Smooth muscle cell (in vitro differentiated cells): ENCODE measurements at regions not wholly inside any gene's neighbourhood (a gene's known extent, or its start where the extent isn't known, plus 50 kb on each side); places are given as distances from the start of the nearest gene placed in this dataset.

ENCODE experiments used
- DNase-seq: peaks from one replicate; lab custom pipeline; 2025; ENCODE audit not compliant: unreplicated experiment; lab: John Stamatoyannopoulos, UW
- H2AFZ ChIP-seq: fragments of 200-600 bp; sonication (generic); 2 replicates; pipeline ENCODE4 v1.6.0; 2016; ENCODE audit warnings: antibody characterized with exemption, low read depth, mild to moderate bottlenecking
- H3F3A ChIP-seq: fragments of 200-600 bp; sonication (generic); 2 replicates; pipeline ENCODE4 v1.6.0; 2017; ENCODE audit warnings: antibody characterized with exemption, low read depth
- H3K27ac ChIP-seq: fragments of 200-600 bp; sonication (generic); 2 replicates; pipeline ENCODE4 v1.5.1; 2016; ENCODE audit warnings: low read depth, mild to moderate bottlenecking
- H3K27me3 ChIP-seq: fragments of 200-600 bp; sonication (generic); 2 replicates; pipeline ENCODE4 v1.6.1; 2016; ENCODE audit warnings: low read depth, mild to moderate bottlenecking
- H3K36me3 ChIP-seq: fragments of 200-600 bp; sonication (generic); 2 replicates; pipeline ENCODE4 v1.5.1; 2016; ENCODE audit warnings: low read depth
- H3K4me1 ChIP-seq: fragments of 200-600 bp; sonication (generic); 2 replicates; pipeline ENCODE4 v1.5.1; 2016; ENCODE audit warnings: low read depth
- H3K4me2 ChIP-seq: fragments of 200-600 bp; sonication (generic); 2 replicates; pipeline ENCODE4 v1.6.0; 2016; ENCODE audit warnings: mild to moderate bottlenecking
- H3K4me3 ChIP-seq: fragments of 200-600 bp; sonication (generic); 2 replicates; pipeline ENCODE4 v1.5.1; 2016; ENCODE audit warnings: mild to moderate bottlenecking
- H3K79me2 ChIP-seq: fragments of 200-600 bp; sonication (generic); 2 replicates; pipeline ENCODE4 v1.6.0; 2016; ENCODE audit warnings: low read depth, mild to moderate bottlenecking
- H3K9ac ChIP-seq: fragments of 200-600 bp; sonication (generic); 2 replicates; pipeline ENCODE4 v1.6.0; 2016; ENCODE audit warnings: low read depth
- H3K9me3 ChIP-seq: fragments of 200-600 bp; sonication (generic); replicated peaks from 2 replicates; pipeline ENCODE4 v1.5.1; 2016; ENCODE audit warnings: low read depth
- H4K20me1 ChIP-seq: fragments of 200-600 bp; sonication (generic); 2 replicates; pipeline ENCODE4 v1.6.0; 2016; ENCODE audit warnings: low read depth
- WGBS: methylation state at CpG from one replicate; pipeline ENCODE4 v1.1.7; 2016; ENCODE audit warnings: low lambda C conversion rate; 5-methylcytosine and 5-hydroxymethylcytosine counted together
- TF ChIP-seq, protein P1 (sequence below): fragments of 200-600 bp; sonication (generic); IDR thresholded peaks from 2 replicates; pipeline ENCODE4 v1.5.1; 2017; ENCODE audit warnings: borderline replicate concordance, mild to moderate bottlenecking, antibody characterized with exemption; ENCODE audit not compliant: insufficient read depth, poor library complexity, severe bottlenecking

GRCh38 chr14:100399052-100399849 lies 76.1 kb downstream of the SLC25A47 start:
- H3F3A ChIP-seq, result no peaks in the 10 kb centered on the region

GRCh38 chr14:100400115-100400514 lies 77.0 kb downstream of the SLC25A47 start:
- H3K9ac ChIP-seq, result no peak overlapping the region
- H3K79me2 ChIP-seq, result peaks cover 16% of the 10 kb centered on the region
- H3K27ac ChIP-seq, result no peak overlapping the region
- no peak overlapping the region for H3K4me2 ChIP-seq
- TF ChIP-seq, protein P1, sequence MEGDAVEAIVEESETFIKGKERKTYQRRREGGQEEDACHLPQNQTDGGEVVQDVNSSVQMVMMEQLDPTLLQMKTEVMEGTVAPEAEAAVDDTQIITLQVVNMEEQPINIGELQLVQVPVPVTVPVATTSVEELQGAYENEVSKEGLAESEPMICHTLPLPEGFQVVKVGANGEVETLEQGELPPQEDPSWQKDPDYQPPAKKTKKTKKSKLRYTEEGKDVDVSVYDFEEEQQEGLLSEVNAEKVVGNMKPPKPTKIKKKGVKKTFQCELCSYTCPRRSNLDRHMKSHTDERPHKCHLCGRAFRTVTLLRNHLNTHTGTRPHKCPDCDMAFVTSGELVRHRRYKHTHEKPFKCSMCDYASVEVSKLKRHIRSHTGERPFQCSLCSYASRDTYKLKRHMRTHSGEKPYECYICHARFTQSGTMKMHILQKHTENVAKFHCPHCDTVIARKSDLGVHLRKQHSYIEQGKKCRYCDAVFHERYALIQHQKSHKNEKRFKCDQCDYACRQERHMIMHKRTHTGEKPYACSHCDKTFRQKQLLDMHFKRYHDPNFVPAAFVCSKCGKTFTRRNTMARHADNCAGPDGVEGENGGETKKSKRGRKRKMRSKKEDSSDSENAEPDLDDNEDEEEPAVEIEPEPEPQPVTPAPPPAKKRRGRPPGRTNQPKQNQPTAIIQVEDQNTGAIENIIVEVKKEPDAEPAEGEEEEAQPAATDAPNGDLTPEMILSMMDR, result no peak
- H3K4me1 ChIP-seq, result peaks cover 16% of the 10 kb centered on the region
- no peak overlapping the region for H2AFZ ChIP-seq
- H3K36me3 ChIP-seq, result no peaks in the 10 kb centered on the region
- H3K9me3 ChIP-seq, result no peaks in the 10 kb centered on the region
- DNase-seq, result no peak
- peaks cover 4% of the 10 kb centered on the region for H4K20me1 ChIP-seq
- no peaks in the 10 kb centered on the region for H3F3A ChIP-seq
- no peaks in the 10 kb centered on the region for H3K27me3 ChIP-seq
- H3K4me3 ChIP-seq, result no peak overlapping the region
- 89% methylated on average over 5 of the region's 5 CpGs for WGBS

More at GRCh38 chr14:100399052-100399849, 76.1 kb downstream of the SLC25A47 start:
- H3K79me2 ChIP-seq, result peaks cover 17% of the 10 kb centered on the region
- H4K20me1 ChIP-seq, result peaks cover 4% of the 10 kb centered on the region
- H3K9ac ChIP-seq, result no peak overlapping the region
- peaks cover 16% of the 10 kb centered on the region for H3K4me1 ChIP-seq
- 76% methylated on average over 13 of the region's 13 CpGs for WGBS
- H3K9me3 ChIP-seq, result no peaks in the 10 kb centered on the region
- no peak overlapping the region for H3K4me2 ChIP-seq
- H3K36me3 ChIP-seq, result no peaks in the 10 kb centered on the region
- H3K4me3 ChIP-seq, result no peak overlapping the region
- DNase-seq, result no peak
- H3K27ac ChIP-seq, result no peak overlapping the region
- H2AFZ ChIP-seq, result no peak overlapping the region
- TF ChIP-seq, protein P1, result no peak
- no peaks in the 10 kb centered on the region for H3K27me3 ChIP-seq

GRCh38 chr14:100401031-100401692 lies 78.0 kb downstream of the SLC25A47 start:
- Histone ChIP-seq H3K9me3 (no peaks in the 10 kb centered on the region), H3F3A (no peaks in the 10 kb centered on the region), H3K27me3 (no peaks in the 10 kb centered on the region), H3K36me3 (no peaks in the 10 kb centered on the region), H3K4me1 (peaks cover 16% of the 10 kb centered on the region), H4K20me1 (peaks cover 4% of the 10 kb centered on the region), H3K9ac (no peak overlapping the region), H3K4me3 (no peak overlapping the region), H3K79me2 (peaks cover 13% of the 10 kb centered on the region), H3K4me2 (no peak overlapping the region), H2AFZ (no peak overlapping the region), H3K27ac (no peak overlapping the region)
- no peak for DNase-seq
- TF ChIP-seq, protein P1, result no peak
- 86% methylated on average over 17 of the region's 17 CpGs for WGBS
